Gastroesophageal sphincter (tissue), 4 donors: ENCODE measurements at regions not wholly inside any gene's neighbourhood (a gene's known extent, or its start where the extent isn't known, plus 50 kb on each side); places are given as distances from the start of the nearest gene placed in this dataset.

Source experiments
- ATAC-seq: fragments of 150-250 bp; one replicate; pipeline ENCODE4 v1.9.1; 2016; ENCODE audit warnings: mild to moderate bottlenecking, moderate library complexity
- H3K27ac ChIP-seq, 4 donors: fragments of 200-600 bp; sonication (generic) in 3 of 4; 1 replicate in 3 of 4; 2 replicates in 1 of 4; pipeline ENCODE4 v1.5.1; 2016 to 2019
- H3K27me3 ChIP-seq: fragments of 200-600 bp; sonication (generic); one replicate; pipeline ENCODE4 v1.5.1; 2019
- H3K36me3 ChIP-seq, 2 donors: fragments of 200-600 bp; sonication (generic); one replicate each; pipeline ENCODE4 v1.5.1; 2019; ENCODE audit warnings: control low read depth in 1 of 2
- H3K4me1 ChIP-seq, 3 donors: fragments of 200-600 bp; sonication (generic); 1 replicate in 2 of 3; 2 replicates in 1 of 3; pipeline ENCODE4 v1.5.1; 2016 to 2019; ENCODE audit warnings: control low read depth in 2 of 3
- H3K4me3 ChIP-seq, 2 donors: fragments of 200-600 bp; sonication (generic); one replicate each; pipeline ENCODE4 v1.5.1; 2019; ENCODE audit warnings: mild to moderate bottlenecking in 1 of 2, moderate library complexity in 1 of 2
- H3K9me3 ChIP-seq, 3 donors: fragments of 200-600 bp; sonication (generic); one replicate each; pipeline ENCODE4 v1.5.1; 2017 to 2019; ENCODE audit warnings: control low read depth in 2 of 3
- EP300 ChIP-seq: sonication (generic); formaldehyde crosslinking; IDR thresholded peaks from one replicate; pipeline ENCODE4 v1.6.1; 2017; ENCODE audit warnings: antibody characterized with exemption, mild to moderate bottlenecking
- POLR2A ChIP-seq, 2 donors: fragments of 450-650 bp; IDR thresholded peaks; one replicate each; pipeline ENCODE4 v1.6.1; 2017; ENCODE audit warnings: antibody characterized with exemption in 2 of 2, mild to moderate bottlenecking in 2 of 2, moderate library complexity in 1 of 2
- POLR2AphosphoS5 ChIP-seq: sonication (generic); formaldehyde crosslinking; IDR thresholded peaks from one replicate; pipeline ENCODE4 v1.6.1; 2017; ENCODE audit warnings: antibody characterized with exemption
- WGBS, 2 donors: methylation state at CpG; one replicate each; pipeline ENCODE4 v1.1.5; 2018; ENCODE audit warnings: low coverage in 1 of 2; 5-methylcytosine and 5-hydroxymethylcytosine counted together
- TF ChIP-seq, protein P1 (sequence below), 4 experiments: fragments of 200-600 bp in 2 of 4; fragments of 450-650 bp in 2 of 4; sonication (generic) in 1 of 4; IDR thresholded peaks; one replicate each; pipeline ENCODE4 v1.5.1; 2017 to 2019; ENCODE audit warnings: antibody characterized with exemption in 4 of 4, mild to moderate bottlenecking in 2 of 4, moderate library complexity in 2 of 4

DNA sequence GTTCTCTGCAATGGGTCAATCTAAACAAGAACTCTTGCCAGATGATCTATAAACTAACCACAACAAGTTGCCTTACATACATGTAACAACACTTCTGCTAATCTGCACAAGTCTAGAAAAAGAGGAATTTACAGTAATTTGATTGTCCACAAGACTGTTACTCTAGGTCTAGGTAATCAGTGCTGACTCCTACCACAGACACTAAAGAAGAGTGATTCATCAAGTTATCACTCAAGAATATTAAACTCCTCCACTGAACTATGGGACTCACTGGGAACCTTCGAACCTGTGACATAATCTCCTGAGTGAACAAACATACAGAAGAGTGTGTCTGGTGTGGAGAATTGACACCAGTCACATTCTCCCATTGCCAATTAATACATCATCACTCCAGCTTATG lies 138.3 kb downstream of the ANXA2 start:
- no peak for TF ChIP-seq POLR2A (IDR thresholded peaks at IDR 0.05)
- TF ChIP-seq POLR2AphosphoS5, result no peak
- TF ChIP-seq, protein P1, sequence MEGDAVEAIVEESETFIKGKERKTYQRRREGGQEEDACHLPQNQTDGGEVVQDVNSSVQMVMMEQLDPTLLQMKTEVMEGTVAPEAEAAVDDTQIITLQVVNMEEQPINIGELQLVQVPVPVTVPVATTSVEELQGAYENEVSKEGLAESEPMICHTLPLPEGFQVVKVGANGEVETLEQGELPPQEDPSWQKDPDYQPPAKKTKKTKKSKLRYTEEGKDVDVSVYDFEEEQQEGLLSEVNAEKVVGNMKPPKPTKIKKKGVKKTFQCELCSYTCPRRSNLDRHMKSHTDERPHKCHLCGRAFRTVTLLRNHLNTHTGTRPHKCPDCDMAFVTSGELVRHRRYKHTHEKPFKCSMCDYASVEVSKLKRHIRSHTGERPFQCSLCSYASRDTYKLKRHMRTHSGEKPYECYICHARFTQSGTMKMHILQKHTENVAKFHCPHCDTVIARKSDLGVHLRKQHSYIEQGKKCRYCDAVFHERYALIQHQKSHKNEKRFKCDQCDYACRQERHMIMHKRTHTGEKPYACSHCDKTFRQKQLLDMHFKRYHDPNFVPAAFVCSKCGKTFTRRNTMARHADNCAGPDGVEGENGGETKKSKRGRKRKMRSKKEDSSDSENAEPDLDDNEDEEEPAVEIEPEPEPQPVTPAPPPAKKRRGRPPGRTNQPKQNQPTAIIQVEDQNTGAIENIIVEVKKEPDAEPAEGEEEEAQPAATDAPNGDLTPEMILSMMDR (IDR thresholded peaks at IDR 0.05), result no peak
- no peak for TF ChIP-seq EP300
- no peak overlapping the region for H3K4me3 ChIP-seq
- no peak overlapping the region for H3K27ac ChIP-seq
- peaks cover 22% of the 10 kb centered on the region for H3K27me3 ChIP-seq
- no peaks in the 10 kb centered on the region for H3K9me3 ChIP-seq
- no peaks in the 10 kb centered on the region for H3K36me3 ChIP-seq
- no peak for ATAC-seq
- 100% methylated on average over 1 of the region's 1 CpG for WGBS, 2 donors
- H3K4me1 ChIP-seq, result no peaks in the 10 kb centered on the region

DNA sequence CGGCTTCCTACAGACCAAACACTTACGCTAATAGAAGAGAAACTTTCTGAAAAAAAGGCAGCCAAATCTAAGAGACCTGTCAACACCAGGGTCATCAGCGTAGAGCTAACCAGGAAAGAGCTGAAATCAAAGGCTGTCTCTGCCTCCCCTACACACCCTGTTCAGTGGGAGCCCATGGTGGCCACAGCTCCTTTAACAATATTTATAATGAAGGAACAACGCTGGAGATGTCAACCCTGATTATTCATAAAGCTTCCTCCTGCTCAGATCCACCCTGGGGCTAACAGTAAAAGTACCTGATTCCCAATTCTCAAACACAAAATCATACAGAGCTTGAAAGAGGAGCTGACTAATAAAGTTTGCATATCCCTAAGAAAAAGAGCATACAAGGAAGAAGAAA lies 133.7 kb downstream of the ANXA2 start:
- Histone ChIP-seq H3K4me1 (no peaks in the 10 kb centered on the region), H3K27me3 (peaks cover 27% of the 10 kb centered on the region), H3K9me3 (no peaks in the 10 kb centered on the region), H3K36me3 (no peaks in the 10 kb centered on the region), H3K4me3 (no peak overlapping the region), H3K27ac (no peak overlapping the region)
- WGBS, 2 donors, result 51 to 63% methylated on average over 4 of the region's 4 CpGs
- TF ChIP-seq POLR2AphosphoS5 (no peak), POLR2A (IDR thresholded peaks at IDR 0.05) (no peak)
- TF ChIP-seq, protein P1 (IDR thresholded peaks at IDR 0.05), result no peak
- no peak for ATAC-seq

DNA sequence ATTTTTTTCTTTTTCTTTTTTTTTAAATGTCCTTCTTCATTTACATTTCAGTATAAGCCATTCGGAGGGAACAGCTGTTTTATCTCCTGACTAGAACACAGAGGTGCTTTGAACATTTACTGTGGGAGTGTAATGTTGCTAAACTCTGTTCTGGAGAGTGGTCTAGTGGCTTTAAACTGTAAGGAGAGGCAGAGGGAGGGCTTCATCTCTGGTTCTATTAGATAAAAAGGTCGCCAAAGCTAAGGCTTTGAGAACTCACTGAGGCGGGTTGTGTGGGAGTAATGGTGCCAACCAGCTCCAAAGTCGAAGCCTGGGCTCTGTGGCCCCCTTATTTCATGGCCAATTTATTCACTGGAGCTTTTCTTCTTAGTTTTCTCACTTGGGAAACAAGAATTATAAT lies 133.2 kb downstream of the ANXA2 start:
- Histone ChIP-seq H3K27ac (no peak overlapping the region), H3K4me1 (no peaks in the 10 kb centered on the region), H3K36me3 (no peaks in the 10 kb centered on the region), H3K4me3 (no peak overlapping the region), H3K27me3 (peaks cover 27% of the 10 kb centered on the region), H3K9me3 (no peaks in the 10 kb centered on the region)
- 40 to 52% methylated on average over 2 to 3 of the region's 4 CpGs for WGBS, 2 donors
- no peak for ATAC-seq
- TF ChIP-seq EP300 (no peak), POLR2AphosphoS5 (no peak), POLR2A (IDR thresholded peaks at IDR 0.05) (no peak)
- TF ChIP-seq, protein P1 (IDR thresholded peaks at IDR 0.05), result no peak

DNA sequence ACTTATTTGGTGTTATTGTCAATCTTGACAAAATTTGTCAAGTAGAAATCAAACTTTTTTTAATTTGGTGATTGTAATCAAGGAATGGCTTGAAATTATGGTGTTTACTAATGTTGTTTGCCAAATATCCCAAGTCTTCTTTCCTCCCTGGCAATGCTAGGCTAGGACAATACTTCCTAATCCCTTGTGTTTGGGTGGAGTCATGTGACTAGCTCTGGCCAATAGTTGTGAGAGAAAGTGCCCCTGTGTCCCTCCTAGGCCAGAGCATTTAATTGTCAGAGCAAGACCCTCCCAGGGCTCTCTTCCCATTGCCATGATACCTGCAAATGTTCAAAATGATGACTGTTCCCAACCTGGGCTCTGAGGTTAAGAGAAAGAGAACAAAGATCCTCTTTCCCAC lies 132.7 kb downstream of the ANXA2 start:
- no peak for ATAC-seq
- no peak overlapping the region for H3K27ac ChIP-seq
- H3K4me3 ChIP-seq, result no peak overlapping the region
- H3K36me3 ChIP-seq, result no peaks in the 10 kb centered on the region
- TF ChIP-seq EP300 (no peak), POLR2A (IDR thresholded peaks at IDR 0.05) (no peak), POLR2AphosphoS5 (no peak)
- TF ChIP-seq, protein P1 (IDR thresholded peaks at IDR 0.05), result no peak
- H3K9me3 ChIP-seq, result no peaks in the 10 kb centered on the region
- peaks cover 27% of the 10 kb centered on the region for H3K27me3 ChIP-seq
- no peaks in the 10 kb centered on the region for H3K4me1 ChIP-seq

DNA sequence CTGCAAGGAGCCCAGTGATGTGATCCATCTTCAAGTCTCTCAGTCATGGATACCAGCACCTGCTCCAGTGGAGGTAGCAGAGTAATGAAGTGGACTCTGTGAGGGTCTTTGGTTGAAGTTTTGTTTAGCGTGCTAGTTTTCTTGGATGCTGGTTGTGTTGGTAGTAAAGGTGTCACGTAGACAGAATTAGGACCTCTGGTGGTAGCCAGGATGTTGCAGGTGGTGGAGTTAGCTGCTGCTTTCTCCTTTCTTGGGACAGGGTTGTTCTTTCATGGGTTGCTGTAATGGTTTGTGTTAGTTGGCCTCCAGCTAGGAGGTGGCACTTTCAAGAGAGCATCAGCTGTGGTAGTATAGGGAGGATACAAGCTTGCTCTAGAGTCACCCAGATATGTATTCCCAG lies 125.2 kb downstream of the ANXA2 start:
- WGBS, 2 donors, result 88% methylated on average over 2 of the region's 2 CpGs; no CpG with 5 or more reads in 1 of the 2 donors
- no peak for ATAC-seq
- no peak for TF ChIP-seq POLR2A (IDR thresholded peaks at IDR 0.05)
- TF ChIP-seq EP300, result no peak
- no peak for TF ChIP-seq POLR2AphosphoS5
- TF ChIP-seq, protein P1 (IDR thresholded peaks at IDR 0.05), result no peak

More for the DNA sequence above, 125.2 kb downstream of the ANXA2 start:
- H3K9me3 ChIP-seq, result peaks cover 0 to 21% (median 2%) of the 10 kb centered on the region in 3 donors
- peaks cover 17% of the 10 kb centered on the region for H3K27me3 ChIP-seq
- H3K36me3 ChIP-seq, result no peaks in the 10 kb centered on the region
- H3K4me3 ChIP-seq, result no peak overlapping the region
- H3K4me1 ChIP-seq, result no peaks in the 10 kb centered on the region
- no peak overlapping the region for H3K27ac ChIP-seq
